ENCODE measurements at regions not wholly inside any gene's neighbourhood (a gene's known extent, or its start where the extent isn't known, plus 50 kb on each side); places are given as distances from the start of the nearest gene placed in this dataset.

DNA sequence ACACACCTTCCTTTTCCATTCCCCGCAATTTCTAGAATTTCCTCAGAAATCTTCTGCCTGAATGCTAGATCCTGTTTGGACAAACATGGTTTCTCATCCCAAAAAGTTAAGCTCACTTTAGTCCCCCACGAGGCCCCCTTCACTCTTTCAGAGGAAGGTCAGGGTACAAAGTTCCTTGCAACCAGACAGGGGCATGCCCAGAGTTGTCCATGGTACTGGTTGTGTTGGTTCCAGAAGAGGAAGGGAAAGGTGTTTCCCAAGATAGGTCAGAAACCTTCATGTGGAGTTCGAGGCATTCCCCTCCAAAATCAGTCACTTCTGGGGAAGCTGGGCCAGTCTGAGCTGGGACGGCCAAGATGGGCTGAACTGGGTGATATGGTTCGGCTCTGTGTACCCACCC is 167.6 kb upstream of the MAFB start:
- Histone ChIP-seq H3K9me1 (ENCODE audit: control insufficient read depth, insufficient read depth, low read length) (no peaks in the 10 kb centered on the region), H3K79me2 (ENCODE audit: control insufficient read depth, insufficient read depth, low read length) (no peaks in the 10 kb centered on the region), H3K4me3 (no peak overlapping the region), H3K9me3 (replicated peaks; ENCODE audit: control insufficient read depth, insufficient read depth, low read depth, low read length) (no peaks in the 10 kb centered on the region), H3K4me2 (ENCODE audit: insufficient read depth, low read length) (no peak overlapping the region), H3K27me3 (ENCODE audit: control insufficient read depth in 2 of 2, insufficient read depth in 2 of 2, low read length in 2 of 2) (peaks cover 2 to 43% of the 10 kb centered on the region in 2 experiments; a peak in 2 of 5 replicates), H3K27ac (ENCODE audit: extremely low read depth, low read depth, low read length) (no peak overlapping the region; the same call in 2 of the 3 replicates), H3K36me3 (ENCODE audit: control insufficient read depth, insufficient read depth, low read length) (no peaks in the 10 kb centered on the region), H4K20me1 (replicated peaks; ENCODE audit: control insufficient read depth, insufficient read depth, low read length) (no peaks in the 10 kb centered on the region; the same call in 1 of the 2 replicates), H3K4me1 (replicated peaks in 1 of 2; ENCODE audit: control insufficient read depth in 2 of 2, insufficient read depth in 2 of 2, low read length in 2 of 2) (no peaks in the 10 kb centered on the region), H3K9ac (ENCODE audit: insufficient read depth in 1 of 2, low read depth in 2 of 2, low read length in 2 of 2) (no peak overlapping the region), H2AFZ (ENCODE audit: low read depth, low read length) (no peak overlapping the region)
- FAIRE-seq = no peak
- 2% methylated on average over 5 of the region's 5 CpGs for WGBS (ENCODE audit: insufficient coverage, low coverage, missing lambda C conversion rate)
- in situ Hi-C loops (cut with MboI) (no loop called here), intact Hi-C loops (cut with micrococcal nuclease) (no loop called here)
- ATAC-seq = no peak
- no peak for TF ChIP-seq MCM3 (IDR thresholded peaks at IDR 0.05)
- TF ChIP-seq CEBPB (tag; IDR thresholded peaks at IDR 0.05) = no peak
- TF ChIP-seq, protein P1, sequence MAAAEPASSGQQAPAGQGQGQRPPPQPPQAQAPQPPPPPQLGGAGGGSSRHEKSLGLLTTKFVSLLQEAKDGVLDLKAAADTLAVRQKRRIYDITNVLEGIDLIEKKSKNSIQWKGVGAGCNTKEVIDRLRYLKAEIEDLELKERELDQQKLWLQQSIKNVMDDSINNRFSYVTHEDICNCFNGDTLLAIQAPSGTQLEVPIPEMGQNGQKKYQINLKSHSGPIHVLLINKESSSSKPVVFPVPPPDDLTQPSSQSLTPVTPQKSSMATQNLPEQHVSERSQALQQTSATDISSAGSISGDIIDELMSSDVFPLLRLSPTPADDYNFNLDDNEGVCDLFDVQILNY (CRISPR knock-in tag; IDR thresholded peaks at IDR 0.05) = no peak
- no peak for TF ChIP-seq HDGF (IDR thresholded peaks at IDR 0.05)
- TF ChIP-seq E2F8 (IDR thresholded peaks at IDR 0.05; ENCODE audit: low read depth, partially characterized antibody) = no peak
- TF ChIP-seq ZNF274 (IDR thresholded peaks at IDR 0.05; ENCODE audit: borderline replicate concordance, low read depth, low read length) = no peak
- no peak for TF ChIP-seq NRF1 (conservative IDR thresholded peaks at IDR 0.05 in 1 of 2, IDR thresholded peaks at IDR 0.05 in 1 of 2)
- no TSS peak for BruUV-seq (replicated peaks)
- no peak for DNase-seq (ENCODE audit: extremely low read depth in 1 of 4, low spot score in 3 of 4)
- ChIA-PET POLR2A (interaction anchor here (0.7 to 1.0 kb wide), 3 partner anchors 11 to 66 kb away, joined by 3 to 4 read pairs (median 4); no protein-coding TSS in a partner anchor), CTCF (ENCODE audit: low intra/inter-chr PET ratio) (no interaction called here)

Measured in K562 (cell line).